ENCODE measurements at regions not wholly inside any gene's neighbourhood (a gene's known extent, or its start where the extent isn't known, plus 50 kb on each side); places are given as distances from the start of the nearest gene placed in this dataset.

GRCh38 chr1:207217778-207218511 lies 103.5 kb upstream of the CD55 start:
- TF ChIP-seq CTCF (IDR thresholded peaks at IDR 0.05; ENCODE audit: low read depth, low read length, poor library complexity, severe bottlenecking): no peak
- no peak for TF ChIP-seq EZH2phosphoT487 (IDR thresholded peaks at IDR 0.05; ENCODE audit: borderline replicate concordance, low read length)
